ENCODE measurements at regions not wholly inside any gene's neighbourhood (a gene's known extent, or its start where the extent isn't known, plus 50 kb on each side); places are given as distances from the start of the nearest gene placed in this dataset.

- H3K9ac ChIP-seq (ENCODE audit: low read depth in 1 of 3, low read length in 3 of 3) = no peak overlapping the region
- H3K36me3 ChIP-seq (ENCODE audit: control insufficient read depth in 3 of 3, insufficient read depth in 3 of 3, low read length in 3 of 3) = no peaks in the 10 kb centered on the region
- no peak overlapping the region for H3K4me3 ChIP-seq (ENCODE audit: low read length in 3 of 3)
- no peaks in the 10 kb centered on the region for H3K4me1 ChIP-seq (ENCODE audit: control insufficient read depth in 3 of 3, insufficient read depth in 3 of 3, low read length in 3 of 3)
- no peaks in the 10 kb centered on the region for H3K9me3 ChIP-seq (ENCODE audit: control insufficient read depth in 3 of 3, low read length in 3 of 3)
- peaks cover 0 to 10% (median 0%) of the 10 kb centered on the region in 3 donors for H3K27me3 ChIP-seq (ENCODE audit: control insufficient read depth in 3 of 3, insufficient read depth in 3 of 3, low read length in 3 of 3)
- H3K27ac ChIP-seq (ENCODE audit: low read depth, low read length) = no peak overlapping the region
These were observed 137.5 kb upstream of the MYL2 start for GRCh38 chr12:111057701-111058425.

GRCh38 chr12:111056618-111057521 is 136.5 kb upstream of the MYL2 start:
- H3K4me3 ChIP-seq (ENCODE audit: low read length in 3 of 3) = peak overlapping the region in 1 of 3 donors; percentile 23
- H3K9ac ChIP-seq (ENCODE audit: low read depth in 1 of 3, low read length in 3 of 3) = no peak overlapping the region
- H3K36me3 ChIP-seq (ENCODE audit: control insufficient read depth in 3 of 3, insufficient read depth in 3 of 3, low read length in 3 of 3) = no peaks in the 10 kb centered on the region
- H3K9me3 ChIP-seq (ENCODE audit: control insufficient read depth in 3 of 3, low read length in 3 of 3) = no peaks in the 10 kb centered on the region
- peaks cover 0 to 13% (median 0%) of the 10 kb centered on the region in 3 donors for H3K27me3 ChIP-seq (ENCODE audit: control insufficient read depth in 3 of 3, insufficient read depth in 3 of 3, low read length in 3 of 3)
- no peaks in the 10 kb centered on the region for H3K4me1 ChIP-seq (ENCODE audit: control insufficient read depth in 3 of 3, insufficient read depth in 3 of 3, low read length in 3 of 3)
- H3K27ac ChIP-seq (ENCODE audit: low read depth, low read length) = no peak overlapping the region

GRCh38 chr12:111055181-111055880 is 135.0 kb upstream of the MYL2 start:
- Histone ChIP-seq H3K27me3 (ENCODE audit: control insufficient read depth in 3 of 3, insufficient read depth in 3 of 3, low read length in 3 of 3) (peaks cover 0 to 10% (median 0%) of the 10 kb centered on the region in 3 donors), H3K36me3 (ENCODE audit: control insufficient read depth in 3 of 3, insufficient read depth in 3 of 3, low read length in 3 of 3) (no peaks in the 10 kb centered on the region), H3K4me3 (ENCODE audit: low read length in 3 of 3) (no peak overlapping the region), H3K4me1 (ENCODE audit: control insufficient read depth in 3 of 3, insufficient read depth in 3 of 3, low read length in 3 of 3) (no peaks in the 10 kb centered on the region), H3K27ac (ENCODE audit: low read depth, low read length) (no peak overlapping the region), H3K9me3 (ENCODE audit: control insufficient read depth in 3 of 3, low read length in 3 of 3) (no peaks in the 10 kb centered on the region), H3K9ac (ENCODE audit: low read depth in 1 of 3, low read length in 3 of 3) (no peak overlapping the region)

- no peaks in the 10 kb centered on the region for H3K4me1 ChIP-seq (ENCODE audit: control insufficient read depth in 3 of 3, insufficient read depth in 3 of 3, low read length in 3 of 3)
- H3K4me3 ChIP-seq (ENCODE audit: low read length in 3 of 3) = no peak overlapping the region
- H3K9ac ChIP-seq (ENCODE audit: low read depth in 1 of 3, low read length in 3 of 3) = no peak overlapping the region
- no peaks in the 10 kb centered on the region for H3K36me3 ChIP-seq (ENCODE audit: control insufficient read depth in 3 of 3, insufficient read depth in 3 of 3, low read length in 3 of 3)
- H3K27ac ChIP-seq (ENCODE audit: low read depth, low read length) = no peak overlapping the region
- H3K27me3 ChIP-seq (ENCODE audit: control insufficient read depth in 3 of 3, insufficient read depth in 3 of 3, low read length in 3 of 3) = peaks cover 4 to 15% (median 5%) of the 10 kb centered on the region in 3 donors
- no peaks in the 10 kb centered on the region for H3K9me3 ChIP-seq (ENCODE audit: control insufficient read depth in 3 of 3, low read length in 3 of 3)
These were observed 128.6 kb upstream of the MYL2 start for GRCh38 chr12:111048991-111049390.

GRCh38 chr12:111046896-111047295 is 126.5 kb upstream of the MYL2 start:
- no peak overlapping the region for H3K27ac ChIP-seq (ENCODE audit: low read depth, low read length)
- H3K27me3 ChIP-seq (ENCODE audit: control insufficient read depth in 3 of 3, insufficient read depth in 3 of 3, low read length in 3 of 3) = peaks cover 4 to 11% (median 5%) of the 10 kb centered on the region in 3 donors
- H3K9ac ChIP-seq (ENCODE audit: low read depth in 1 of 3, low read length in 3 of 3) = no peak overlapping the region
- no peaks in the 10 kb centered on the region for H3K4me1 ChIP-seq (ENCODE audit: control insufficient read depth in 3 of 3, insufficient read depth in 3 of 3, low read length in 3 of 3)
- no peaks in the 10 kb centered on the region for H3K9me3 ChIP-seq (ENCODE audit: control insufficient read depth in 3 of 3, low read length in 3 of 3)
- H3K4me3 ChIP-seq (ENCODE audit: low read length in 3 of 3) = no peak overlapping the region
- H3K36me3 ChIP-seq (ENCODE audit: control insufficient read depth in 3 of 3, insufficient read depth in 3 of 3, low read length in 3 of 3) = no peaks in the 10 kb centered on the region

GRCh38 chr12:111045941-111046340 is 125.6 kb upstream of the MYL2 start:
- Histone ChIP-seq H3K4me1 (ENCODE audit: control insufficient read depth in 3 of 3, insufficient read depth in 3 of 3, low read length in 3 of 3) (no peaks in the 10 kb centered on the region), H3K27ac (ENCODE audit: low read depth, low read length) (no peak overlapping the region), H3K4me3 (ENCODE audit: low read length in 3 of 3) (no peak overlapping the region), H3K27me3 (ENCODE audit: control insufficient read depth in 3 of 3, insufficient read depth in 3 of 3, low read length in 3 of 3) (peaks cover 4 to 11% (median 8%) of the 10 kb centered on the region in 3 donors), H3K36me3 (ENCODE audit: control insufficient read depth in 3 of 3, insufficient read depth in 3 of 3, low read length in 3 of 3) (no peaks in the 10 kb centered on the region), H3K9me3 (ENCODE audit: control insufficient read depth in 3 of 3, low read length in 3 of 3) (no peaks in the 10 kb centered on the region), H3K9ac (ENCODE audit: low read depth in 1 of 3, low read length in 3 of 3) (no peak overlapping the region)

GRCh38 chr12:111041091-111041490 is 120.7 kb upstream of the MYL2 start:
- no peaks in the 10 kb centered on the region for H3K9me3 ChIP-seq (ENCODE audit: control insufficient read depth in 3 of 3, low read length in 3 of 3)
- H3K27ac ChIP-seq (ENCODE audit: low read depth, low read length) = no peak overlapping the region
- peaks cover 14 to 25% (median 18%) of the 10 kb centered on the region in 3 donors for H3K27me3 ChIP-seq (ENCODE audit: control insufficient read depth in 3 of 3, insufficient read depth in 3 of 3, low read length in 3 of 3)
- no peak overlapping the region for H3K4me3 ChIP-seq (ENCODE audit: low read length in 3 of 3)
- H3K9ac ChIP-seq (ENCODE audit: low read depth in 1 of 3, low read length in 3 of 3) = no peak overlapping the region
- H3K4me1 ChIP-seq (ENCODE audit: control insufficient read depth in 3 of 3, insufficient read depth in 3 of 3, low read length in 3 of 3) = no peaks in the 10 kb centered on the region
- H3K36me3 ChIP-seq (ENCODE audit: control insufficient read depth in 3 of 3, insufficient read depth in 3 of 3, low read length in 3 of 3) = no peaks in the 10 kb centered on the region

- Histone ChIP-seq H3K27me3 (ENCODE audit: control insufficient read depth in 3 of 3, insufficient read depth in 3 of 3, low read length in 3 of 3) (peaks cover 18 to 29% (median 22%) of the 10 kb centered on the region in 3 donors), H3K27ac (ENCODE audit: low read depth, low read length) (no peak overlapping the region), H3K4me3 (ENCODE audit: low read length in 3 of 3) (no peak overlapping the region), H3K9me3 (ENCODE audit: control insufficient read depth in 3 of 3, low read length in 3 of 3) (no peaks in the 10 kb centered on the region), H3K9ac (ENCODE audit: low read depth in 1 of 3, low read length in 3 of 3) (no peak overlapping the region), H3K36me3 (ENCODE audit: control insufficient read depth in 3 of 3, insufficient read depth in 3 of 3, low read length in 3 of 3) (no peaks in the 10 kb centered on the region), H3K4me1 (ENCODE audit: control insufficient read depth in 3 of 3, insufficient read depth in 3 of 3, low read length in 3 of 3) (peaks cover 0 to 4% (median 3%) of the 10 kb centered on the region in 3 donors)
These were observed 120.3 kb upstream of the MYL2 start for GRCh38 chr12:111040690-111041089.

- Histone ChIP-seq H3K4me1 (ENCODE audit: control insufficient read depth in 3 of 3, insufficient read depth in 3 of 3, low read length in 3 of 3) (peaks cover 0 to 9% (median 7%) of the 10 kb centered on the region in 3 donors), H3K27ac (ENCODE audit: low read depth, low read length) (no peak overlapping the region), H3K4me3 (ENCODE audit: low read length in 3 of 3) (no peak overlapping the region), H3K36me3 (ENCODE audit: control insufficient read depth in 3 of 3, insufficient read depth in 3 of 3, low read length in 3 of 3) (no peaks in the 10 kb centered on the region), H3K9ac (ENCODE audit: low read depth in 1 of 3, low read length in 3 of 3) (no peak overlapping the region), H3K9me3 (ENCODE audit: control insufficient read depth in 3 of 3, low read length in 3 of 3) (no peaks in the 10 kb centered on the region), H3K27me3 (ENCODE audit: control insufficient read depth in 3 of 3, insufficient read depth in 3 of 3, low read length in 3 of 3) (peaks cover 27 to 43% (median 33%) of the 10 kb centered on the region in 3 donors)
These were observed 118.6 kb upstream of the MYL2 start for GRCh38 chr12:111038941-111039340.

All from skeletal muscle tissue (tissue), 3 donors.